ENCODE measurements at regions not wholly inside any gene's neighbourhood (a gene's known extent, or its start where the extent isn't known, plus 50 kb on each side); places are given as distances from the start of the nearest gene placed in this dataset.

- H3K4me1 ChIP-seq (ENCODE audit: control insufficient read depth in 4 of 4, insufficient read depth in 4 of 4, low read length in 3 of 4): no peaks in the 10 kb centered on the region
- no peak overlapping the region for H3K4me3 ChIP-seq (ENCODE audit: low read depth in 1 of 3, low read length in 3 of 3)
- no peak overlapping the region for H3K27ac ChIP-seq (ENCODE audit: low read depth in 1 of 2, low read length in 2 of 2)
- no peak for DNase-seq (ENCODE audit: low spot score)
- no peaks in the 10 kb centered on the region for H3K9me3 ChIP-seq (ENCODE audit: control insufficient read depth in 4 of 4, low read length in 3 of 4)
- H3K9ac ChIP-seq (ENCODE audit: low read depth in 1 of 2, low read length in 2 of 2): no peak overlapping the region
- 92% methylated on average over 6 of the region's 6 CpGs for WGBS
- no peaks in the 10 kb centered on the region for H3K36me3 ChIP-seq (ENCODE audit: control insufficient read depth in 4 of 4, insufficient read depth in 3 of 4, low read depth in 1 of 4, low read length in 3 of 4)
- H3K27me3 ChIP-seq (ENCODE audit: control insufficient read depth in 4 of 4, insufficient read depth in 4 of 4, low read length in 3 of 4): no peaks in the 10 kb centered on the region
- no peak for TF ChIP-seq ATF3 (IDR thresholded peaks at IDR 0.05)
- no peak for TF ChIP-seq SP1 (IDR thresholded peaks at IDR 0.05)
- TF ChIP-seq ZBTB33 (IDR thresholded peaks at IDR 0.05): no peak
Observed at GRCh38 chr13:48810013-48810412, 156.3 kb downstream of the CYSLTR2 start.

DNA sequence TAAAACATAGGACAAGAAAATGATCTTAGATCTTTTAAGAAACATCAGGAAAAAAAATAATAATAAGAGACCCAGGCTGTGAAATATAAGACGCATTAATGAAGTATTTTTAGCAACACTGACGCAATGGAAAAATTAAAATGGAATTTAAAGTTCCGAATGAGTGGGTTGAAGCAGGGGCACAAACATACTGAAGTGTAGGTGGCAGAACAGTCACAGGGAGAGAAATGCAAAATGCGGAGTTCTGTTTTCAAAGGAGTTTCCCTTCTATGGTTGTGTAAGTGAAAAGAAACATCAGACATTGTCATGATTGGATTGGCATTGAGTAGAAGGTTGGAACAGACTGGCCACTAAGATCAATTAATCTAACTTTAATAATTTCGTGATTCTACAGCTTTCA lies 159.8 kb downstream of the CYSLTR2 start:
- 92% methylated on average over 5 of the region's 5 CpGs for WGBS
- Histone ChIP-seq H3K36me3 (ENCODE audit: control insufficient read depth in 4 of 4, insufficient read depth in 3 of 4, low read depth in 1 of 4, low read length in 3 of 4) (no peaks in the 10 kb centered on the region), H3K27me3 (ENCODE audit: control insufficient read depth in 4 of 4, insufficient read depth in 4 of 4, low read length in 3 of 4) (no peaks in the 10 kb centered on the region), H3K27ac (ENCODE audit: low read depth in 1 of 2, low read length in 2 of 2) (no peak overlapping the region), H3K4me3 (ENCODE audit: low read depth in 1 of 3, low read length in 3 of 3) (no peak overlapping the region), H3K9me3 (ENCODE audit: control insufficient read depth in 4 of 4, low read length in 3 of 4) (no peaks in the 10 kb centered on the region), H3K9ac (ENCODE audit: low read depth in 1 of 2, low read length in 2 of 2) (no peak overlapping the region), H3K4me1 (ENCODE audit: control insufficient read depth in 4 of 4, insufficient read depth in 4 of 4, low read length in 3 of 4) (peaks cover 0 to 13% (median 10%) of the 10 kb centered on the region in 4 donors)
- no peak for DNase-seq (ENCODE audit: low spot score)
- TF ChIP-seq TAF1 (conservative IDR thresholded peaks at IDR 0.05) (no peak), EGR1 (IDR thresholded peaks at IDR 0.05; ENCODE audit: low read depth in 2 of 2) (no peak), NR2F2 (IDR thresholded peaks at IDR 0.05) (no peak), HNF4A (conservative IDR thresholded peaks at IDR 0.05) (no peak), HNF4G (IDR thresholded peaks at IDR 0.05) (no peak), ATF3 (IDR thresholded peaks at IDR 0.05) (no peak), FOXA1 (IDR thresholded peaks at IDR 0.05) (no peak), RAD21 (IDR thresholded peaks at IDR 0.05) (no peak), YY1 (IDR thresholded peaks at IDR 0.05) (no peak), RXRA (IDR thresholded peaks at IDR 0.05) (no peak), GABPA (IDR thresholded peaks at IDR 0.05 in 1 of 2, conservative IDR thresholded peaks at IDR 0.05 in 1 of 2) (no peak), JUND (IDR thresholded peaks at IDR 0.05) (no peak), ZBTB33 (IDR thresholded peaks at IDR 0.05) (no peak), SP1 (IDR thresholded peaks at IDR 0.05) (no peak)
- TF ChIP-seq, protein P1, sequence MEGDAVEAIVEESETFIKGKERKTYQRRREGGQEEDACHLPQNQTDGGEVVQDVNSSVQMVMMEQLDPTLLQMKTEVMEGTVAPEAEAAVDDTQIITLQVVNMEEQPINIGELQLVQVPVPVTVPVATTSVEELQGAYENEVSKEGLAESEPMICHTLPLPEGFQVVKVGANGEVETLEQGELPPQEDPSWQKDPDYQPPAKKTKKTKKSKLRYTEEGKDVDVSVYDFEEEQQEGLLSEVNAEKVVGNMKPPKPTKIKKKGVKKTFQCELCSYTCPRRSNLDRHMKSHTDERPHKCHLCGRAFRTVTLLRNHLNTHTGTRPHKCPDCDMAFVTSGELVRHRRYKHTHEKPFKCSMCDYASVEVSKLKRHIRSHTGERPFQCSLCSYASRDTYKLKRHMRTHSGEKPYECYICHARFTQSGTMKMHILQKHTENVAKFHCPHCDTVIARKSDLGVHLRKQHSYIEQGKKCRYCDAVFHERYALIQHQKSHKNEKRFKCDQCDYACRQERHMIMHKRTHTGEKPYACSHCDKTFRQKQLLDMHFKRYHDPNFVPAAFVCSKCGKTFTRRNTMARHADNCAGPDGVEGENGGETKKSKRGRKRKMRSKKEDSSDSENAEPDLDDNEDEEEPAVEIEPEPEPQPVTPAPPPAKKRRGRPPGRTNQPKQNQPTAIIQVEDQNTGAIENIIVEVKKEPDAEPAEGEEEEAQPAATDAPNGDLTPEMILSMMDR (IDR thresholded peaks at IDR 0.05; ENCODE audit: low read depth, low read length, missing input control): no peak
- TF ChIP-seq, protein P2, sequence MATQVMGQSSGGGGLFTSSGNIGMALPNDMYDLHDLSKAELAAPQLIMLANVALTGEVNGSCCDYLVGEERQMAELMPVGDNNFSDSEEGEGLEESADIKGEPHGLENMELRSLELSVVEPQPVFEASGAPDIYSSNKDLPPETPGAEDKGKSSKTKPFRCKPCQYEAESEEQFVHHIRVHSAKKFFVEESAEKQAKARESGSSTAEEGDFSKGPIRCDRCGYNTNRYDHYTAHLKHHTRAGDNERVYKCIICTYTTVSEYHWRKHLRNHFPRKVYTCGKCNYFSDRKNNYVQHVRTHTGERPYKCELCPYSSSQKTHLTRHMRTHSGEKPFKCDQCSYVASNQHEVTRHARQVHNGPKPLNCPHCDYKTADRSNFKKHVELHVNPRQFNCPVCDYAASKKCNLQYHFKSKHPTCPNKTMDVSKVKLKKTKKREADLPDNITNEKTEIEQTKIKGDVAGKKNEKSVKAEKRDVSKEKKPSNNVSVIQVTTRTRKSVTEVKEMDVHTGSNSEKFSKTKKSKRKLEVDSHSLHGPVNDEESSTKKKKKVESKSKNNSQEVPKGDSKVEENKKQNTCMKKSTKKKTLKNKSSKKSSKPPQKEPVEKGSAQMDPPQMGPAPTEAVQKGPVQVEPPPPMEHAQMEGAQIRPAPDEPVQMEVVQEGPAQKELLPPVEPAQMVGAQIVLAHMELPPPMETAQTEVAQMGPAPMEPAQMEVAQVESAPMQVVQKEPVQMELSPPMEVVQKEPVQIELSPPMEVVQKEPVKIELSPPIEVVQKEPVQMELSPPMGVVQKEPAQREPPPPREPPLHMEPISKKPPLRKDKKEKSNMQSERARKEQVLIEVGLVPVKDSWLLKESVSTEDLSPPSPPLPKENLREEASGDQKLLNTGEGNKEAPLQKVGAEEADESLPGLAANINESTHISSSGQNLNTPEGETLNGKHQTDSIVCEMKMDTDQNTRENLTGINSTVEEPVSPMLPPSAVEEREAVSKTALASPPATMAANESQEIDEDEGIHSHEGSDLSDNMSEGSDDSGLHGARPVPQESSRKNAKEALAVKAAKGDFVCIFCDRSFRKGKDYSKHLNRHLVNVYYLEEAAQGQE (IDR thresholded peaks at IDR 0.05): no peak
- TF ChIP-seq, protein P3, sequence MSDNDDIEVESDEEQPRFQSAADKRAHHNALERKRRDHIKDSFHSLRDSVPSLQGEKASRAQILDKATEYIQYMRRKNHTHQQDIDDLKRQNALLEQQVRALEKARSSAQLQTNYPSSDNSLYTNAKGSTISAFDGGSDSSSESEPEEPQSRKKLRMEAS (IDR thresholded peaks at IDR 0.05): no peak

Measured in liver (tissue), 8 donors.